ENCODE measurements at regions not wholly inside any gene's neighbourhood (a gene's known extent, or its start where the extent isn't known, plus 50 kb on each side); places are given as distances from the start of the nearest gene placed in this dataset.

DNA sequence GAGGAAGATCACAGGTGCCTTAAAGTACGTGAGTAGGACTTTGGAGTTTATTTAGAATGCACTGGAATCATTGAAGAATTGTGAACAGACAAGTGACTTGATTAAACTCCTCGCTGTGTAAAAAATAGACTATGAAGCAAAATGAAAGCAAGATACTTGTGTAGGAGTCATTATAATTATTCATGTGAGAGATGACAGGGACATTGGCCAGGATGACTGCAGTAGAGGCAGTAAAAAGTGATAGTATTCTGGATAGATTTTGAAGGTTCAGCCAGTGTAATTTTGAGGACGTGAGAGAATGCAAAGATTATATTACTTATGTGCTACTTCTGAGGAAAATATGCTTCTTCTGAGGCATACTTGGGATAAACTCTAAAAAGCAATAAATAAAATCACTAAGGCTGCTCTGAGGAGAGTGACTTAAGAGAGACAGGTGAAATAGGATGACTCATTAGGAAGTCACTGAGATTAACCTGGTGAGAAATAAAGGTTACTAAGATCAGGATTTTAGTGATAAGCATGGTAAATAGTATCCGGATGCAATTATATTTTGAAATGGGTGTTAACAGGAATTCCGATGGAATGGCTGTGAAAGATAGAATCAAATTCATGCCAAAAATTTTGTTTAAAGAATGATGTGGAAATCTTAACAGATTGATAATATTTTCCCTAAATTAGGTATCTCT, 202.0 kb downstream of the CENPW start:
- Histone ChIP-seq H3K36me3 (no peaks in the 10 kb centered on the region), H3K9me3 (no peaks in the 10 kb centered on the region), H3K4me1 (no peaks in the 10 kb centered on the region), H3K27me3 (no peaks in the 10 kb centered on the region), H3K27ac (peak overlapping the region in 2 of 4 donors; percentile 9 to 30), H3K4me3 (no peak overlapping the region)
- TF ChIP-seq, protein P1, sequence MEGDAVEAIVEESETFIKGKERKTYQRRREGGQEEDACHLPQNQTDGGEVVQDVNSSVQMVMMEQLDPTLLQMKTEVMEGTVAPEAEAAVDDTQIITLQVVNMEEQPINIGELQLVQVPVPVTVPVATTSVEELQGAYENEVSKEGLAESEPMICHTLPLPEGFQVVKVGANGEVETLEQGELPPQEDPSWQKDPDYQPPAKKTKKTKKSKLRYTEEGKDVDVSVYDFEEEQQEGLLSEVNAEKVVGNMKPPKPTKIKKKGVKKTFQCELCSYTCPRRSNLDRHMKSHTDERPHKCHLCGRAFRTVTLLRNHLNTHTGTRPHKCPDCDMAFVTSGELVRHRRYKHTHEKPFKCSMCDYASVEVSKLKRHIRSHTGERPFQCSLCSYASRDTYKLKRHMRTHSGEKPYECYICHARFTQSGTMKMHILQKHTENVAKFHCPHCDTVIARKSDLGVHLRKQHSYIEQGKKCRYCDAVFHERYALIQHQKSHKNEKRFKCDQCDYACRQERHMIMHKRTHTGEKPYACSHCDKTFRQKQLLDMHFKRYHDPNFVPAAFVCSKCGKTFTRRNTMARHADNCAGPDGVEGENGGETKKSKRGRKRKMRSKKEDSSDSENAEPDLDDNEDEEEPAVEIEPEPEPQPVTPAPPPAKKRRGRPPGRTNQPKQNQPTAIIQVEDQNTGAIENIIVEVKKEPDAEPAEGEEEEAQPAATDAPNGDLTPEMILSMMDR (IDR thresholded peaks at IDR 0.05): no peak
- TF ChIP-seq POLR2A (IDR thresholded peaks at IDR 0.05): no peak
- no peak for DNase-seq

DNA sequence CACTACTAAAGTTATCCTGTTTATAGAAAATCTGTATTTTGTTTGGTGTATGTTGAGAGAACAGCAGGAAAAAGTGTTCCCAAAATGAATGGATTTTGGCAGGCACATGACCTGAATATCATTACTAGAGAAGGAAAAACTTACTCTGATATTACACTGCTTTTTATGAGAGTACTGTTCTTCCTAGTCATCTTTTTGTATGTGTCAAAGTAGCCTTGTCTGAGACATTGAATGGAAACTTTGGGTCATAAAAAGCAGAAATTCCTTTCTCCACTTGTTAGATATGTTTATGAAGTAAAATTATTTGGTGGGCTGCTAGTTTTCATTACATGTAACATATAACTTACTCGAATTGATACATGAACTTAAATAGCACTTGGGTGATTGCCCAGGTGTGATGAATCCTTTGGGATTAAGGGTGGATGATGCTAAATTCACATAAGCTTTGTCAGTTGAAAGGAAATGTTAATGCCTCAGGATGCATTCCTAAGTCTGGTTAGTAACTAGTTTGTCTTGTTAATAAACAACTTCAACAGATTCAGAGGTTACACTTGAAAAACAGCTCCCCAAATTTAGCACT, 206.7 kb downstream of the CENPW start:
- no peaks in the 10 kb centered on the region for H3K36me3 ChIP-seq

GRCh38 chr6:126548300-126548699, 208.4 kb downstream of the CENPW start:
- DNase-seq: no peak
- no peak overlapping the region for H3K4me3 ChIP-seq
- no peaks in the 10 kb centered on the region for H3K27me3 ChIP-seq
- TF ChIP-seq, protein P1 (IDR thresholded peaks at IDR 0.05): no peak
- no peak for TF ChIP-seq POLR2A (IDR thresholded peaks at IDR 0.05)
- H3K9me3 ChIP-seq: no peaks in the 10 kb centered on the region
- H3K4me1 ChIP-seq: no peaks in the 10 kb centered on the region
- H3K36me3 ChIP-seq: no peaks in the 10 kb centered on the region
- H3K27ac ChIP-seq: no peak overlapping the region

More for the DNA sequence above, 206.7 kb downstream of the CENPW start:
- H3K27me3 ChIP-seq: no peaks in the 10 kb centered on the region
- H3K4me3 ChIP-seq: no peak overlapping the region
- TF ChIP-seq, protein P1 (IDR thresholded peaks at IDR 0.05): no peak
- TF ChIP-seq POLR2A (IDR thresholded peaks at IDR 0.05): no peak
- no peaks in the 10 kb centered on the region for H3K9me3 ChIP-seq
- H3K4me1 ChIP-seq: no peaks in the 10 kb centered on the region
- no peak for DNase-seq
- H3K27ac ChIP-seq: no peak overlapping the region

- H3K4me3 ChIP-seq: no peak overlapping the region
- TF ChIP-seq, protein P1 (IDR thresholded peaks at IDR 0.05): no peak
- TF ChIP-seq POLR2A (IDR thresholded peaks at IDR 0.05): no peak
- no peaks in the 10 kb centered on the region for H3K4me1 ChIP-seq
- no peaks in the 10 kb centered on the region for H3K36me3 ChIP-seq
- H3K9me3 ChIP-seq: no peaks in the 10 kb centered on the region
- no peak for DNase-seq
- H3K27ac ChIP-seq: no peak overlapping the region
- no peaks in the 10 kb centered on the region for H3K27me3 ChIP-seq
Observed at GRCh38 chr6:126550323-126550722, 210.4 kb downstream of the CENPW start.

DNA sequence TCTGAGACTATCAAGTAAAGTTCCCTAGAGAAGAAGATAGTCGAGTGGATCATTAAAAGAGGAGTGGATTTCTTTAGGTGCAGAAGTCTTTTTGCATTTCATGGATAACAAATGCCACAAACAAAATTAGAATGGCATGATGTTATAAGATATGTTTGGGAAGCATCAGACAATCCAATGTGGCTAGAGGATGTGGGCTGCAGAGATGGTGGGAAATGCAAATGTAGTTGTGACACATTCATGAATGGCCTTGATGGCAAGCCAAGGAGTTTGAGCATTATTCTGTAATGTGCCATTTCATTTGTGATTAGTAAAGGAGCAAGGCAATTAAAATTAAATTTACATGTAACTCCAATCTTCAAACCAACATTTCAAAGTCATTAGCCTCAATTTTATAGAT, 211.9 kb downstream of the CENPW start:
- DNase-seq: no peak
- Histone ChIP-seq H3K36me3 (no peaks in the 10 kb centered on the region), H3K27ac (no peak overlapping the region), H3K4me1 (no peaks in the 10 kb centered on the region), H3K9me3 (no peaks in the 10 kb centered on the region), H3K4me3 (no peak overlapping the region), H3K27me3 (no peaks in the 10 kb centered on the region)
- TF ChIP-seq, protein P1 (IDR thresholded peaks at IDR 0.05): no peak
- TF ChIP-seq POLR2A (IDR thresholded peaks at IDR 0.05): no peak
